Adrenal gland (tissue), 5 donors: ENCODE measurements at regions not wholly inside any gene's neighbourhood (a gene's known extent, or its start where the extent isn't known, plus 50 kb on each side); places are given as distances from the start of the nearest gene placed in this dataset.

Experiments used
- POLR2A ChIP-seq, 2 donors: fragments of 450-650 bp; IDR thresholded peaks; one replicate each; pipeline ENCODE4 v1.6.1; 2017; ENCODE audit warnings: antibody characterized with exemption in 2 of 2, mild to moderate bottlenecking in 2 of 2, moderate library complexity in 1 of 2
- TF ChIP-seq, protein P1 (sequence below), 6 experiments: fragments of 450-650 bp in 4 of 6; fragments of 200-600 bp in 2 of 6; sonication (generic) in 1 of 6; IDR thresholded peaks; 1 replicate in 5 of 6; 2 replicates in 1 of 6; pipeline versions ENCODE4 v1.5.1 to v1.8.0; 2016 to 2021; ENCODE audit warnings: antibody characterized with exemption in 6 of 6, mild to moderate bottlenecking in 2 of 6, moderate library complexity in 1 of 6
- donor health status: DM: no; HTN: no; CAD: no.

DNA sequence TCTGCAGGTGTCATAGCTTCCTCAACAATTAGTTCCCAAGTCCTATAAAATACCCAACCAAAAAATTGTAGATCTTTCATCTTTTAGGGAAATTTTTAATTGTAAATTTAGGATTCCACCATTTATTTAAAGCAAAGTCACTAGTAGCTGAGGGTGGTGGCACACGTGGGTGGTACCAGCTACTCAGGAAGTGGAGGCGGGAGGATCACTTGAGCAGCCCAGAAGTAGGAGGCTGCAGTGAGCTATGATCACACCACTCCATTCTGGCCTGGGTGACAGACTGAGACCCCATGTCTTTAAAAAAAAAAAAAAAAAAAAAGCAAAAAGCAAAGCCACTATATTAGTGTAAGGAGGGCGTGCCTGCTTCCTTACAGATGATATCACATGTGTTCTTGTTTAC is 60.3 kb upstream of the GREB1L start:
- TF ChIP-seq, protein P1, sequence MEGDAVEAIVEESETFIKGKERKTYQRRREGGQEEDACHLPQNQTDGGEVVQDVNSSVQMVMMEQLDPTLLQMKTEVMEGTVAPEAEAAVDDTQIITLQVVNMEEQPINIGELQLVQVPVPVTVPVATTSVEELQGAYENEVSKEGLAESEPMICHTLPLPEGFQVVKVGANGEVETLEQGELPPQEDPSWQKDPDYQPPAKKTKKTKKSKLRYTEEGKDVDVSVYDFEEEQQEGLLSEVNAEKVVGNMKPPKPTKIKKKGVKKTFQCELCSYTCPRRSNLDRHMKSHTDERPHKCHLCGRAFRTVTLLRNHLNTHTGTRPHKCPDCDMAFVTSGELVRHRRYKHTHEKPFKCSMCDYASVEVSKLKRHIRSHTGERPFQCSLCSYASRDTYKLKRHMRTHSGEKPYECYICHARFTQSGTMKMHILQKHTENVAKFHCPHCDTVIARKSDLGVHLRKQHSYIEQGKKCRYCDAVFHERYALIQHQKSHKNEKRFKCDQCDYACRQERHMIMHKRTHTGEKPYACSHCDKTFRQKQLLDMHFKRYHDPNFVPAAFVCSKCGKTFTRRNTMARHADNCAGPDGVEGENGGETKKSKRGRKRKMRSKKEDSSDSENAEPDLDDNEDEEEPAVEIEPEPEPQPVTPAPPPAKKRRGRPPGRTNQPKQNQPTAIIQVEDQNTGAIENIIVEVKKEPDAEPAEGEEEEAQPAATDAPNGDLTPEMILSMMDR (IDR thresholded peaks at IDR 0.05) = no peak
- no peak for TF ChIP-seq POLR2A (IDR thresholded peaks at IDR 0.05)
